HG02610 (cell line): ENCODE measurements at regions not wholly inside any gene's neighbourhood (a gene's known extent, or its start where the extent isn't known, plus 50 kb on each side); places are given as distances from the start of the nearest gene placed in this dataset.

Experiments
- ATAC-seq: cut with Tn5 transposase; IDR thresholded peaks from one replicate; pipeline ENCODE4 v1.9.1; 2021; ENCODE audit warnings: mild to moderate bottlenecking, moderate library complexity; ENCODE audit not compliant: unreplicated experiment

- ATAC-seq = no peak
These were observed 56.1 kb upstream of the ELMO1 start for GRCh38 chr7:37504801-37505200.

GRCh38 chr7:37505750-37506353 is 57.2 kb upstream of the ELMO1 start:
- ATAC-seq = no peak

- no peak for ATAC-seq
These were observed 59.5 kb upstream of the ELMO1 start for GRCh38 chr7:37508118-37508517.

DNA sequence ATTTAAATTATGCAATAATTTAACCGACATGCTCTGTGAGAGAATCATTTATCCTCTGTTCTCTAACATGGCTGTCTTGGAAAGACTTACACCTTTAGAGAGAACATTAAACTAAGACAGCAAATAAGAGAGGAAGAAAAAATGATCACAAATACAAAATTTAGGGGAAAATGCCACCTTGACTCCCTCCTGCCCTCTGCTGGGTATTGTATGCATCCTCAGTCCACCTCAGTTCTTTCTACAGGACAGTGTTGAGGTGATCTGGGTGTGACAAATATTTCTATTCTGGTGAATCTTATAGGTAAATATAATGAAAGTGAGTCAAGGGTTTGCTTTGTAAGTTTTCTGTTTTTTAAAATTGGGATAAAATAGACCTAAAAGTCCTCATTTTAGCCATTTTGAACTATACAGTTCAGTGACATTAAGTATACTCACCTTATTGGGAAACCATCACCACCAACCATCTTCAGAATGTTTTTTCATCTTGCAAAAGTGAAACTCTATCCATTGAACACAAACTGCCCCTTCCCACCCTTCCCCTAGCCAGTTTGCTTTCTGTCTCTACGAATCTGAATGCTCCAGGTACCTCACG is 61.5 kb upstream of the ELMO1 start:
- ATAC-seq = no peak

- ATAC-seq = no peak
These were observed 63.3 kb upstream of the ELMO1 start for GRCh38 chr7:37511915-37512314.

GRCh38 chr7:37514497-37514896 is 65.8 kb upstream of the ELMO1 start:
- ATAC-seq = no peak

- ATAC-seq = no peak
These were observed 68.0 kb upstream of the ELMO1 start for GRCh38 chr7:37516664-37517063.

DNA sequence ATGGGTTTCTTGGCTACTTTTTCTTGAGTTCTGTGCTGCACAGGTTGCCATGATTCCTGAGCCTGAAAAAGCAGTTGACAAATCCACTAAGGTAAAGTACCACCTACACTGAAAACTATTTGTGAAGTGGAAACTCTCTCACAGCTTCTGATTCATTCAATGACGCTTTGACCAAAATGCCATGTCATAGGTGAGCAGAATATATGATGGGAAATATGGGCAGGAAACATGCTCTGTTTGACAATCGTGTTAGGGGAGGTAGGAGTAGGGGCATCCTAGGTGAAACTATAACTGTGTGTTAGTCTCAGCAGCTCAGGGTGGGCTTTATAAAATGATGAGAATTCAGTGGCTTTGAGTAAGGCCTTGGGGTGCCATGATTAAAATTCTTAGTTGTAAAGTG is 69.6 kb upstream of the ELMO1 start:
- no peak for ATAC-seq

DNA sequence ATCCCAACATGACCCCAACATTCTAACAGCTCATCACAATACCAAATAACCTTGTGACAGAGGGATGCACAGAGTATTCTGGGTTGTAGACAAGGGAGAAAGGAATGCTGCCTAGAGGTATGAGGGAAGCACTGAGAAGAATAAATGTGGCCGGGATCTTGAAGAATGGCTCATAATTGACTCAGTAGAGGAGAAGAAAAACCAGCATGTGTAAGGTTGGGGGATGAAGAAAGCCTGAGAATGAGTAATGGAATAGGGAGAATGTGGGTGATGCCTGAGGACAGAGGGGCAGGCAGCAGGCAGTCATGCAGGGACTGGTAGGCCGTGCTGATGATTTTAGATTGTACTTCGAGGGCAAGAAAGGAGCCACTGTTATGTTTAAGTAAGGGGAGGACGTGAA is 75.4 kb upstream of the ELMO1 start:
- no peak for ATAC-seq

- no peak for ATAC-seq
These were observed 76.1 kb upstream of the ELMO1 start for GRCh38 chr7:37524797-37525196.

DNA sequence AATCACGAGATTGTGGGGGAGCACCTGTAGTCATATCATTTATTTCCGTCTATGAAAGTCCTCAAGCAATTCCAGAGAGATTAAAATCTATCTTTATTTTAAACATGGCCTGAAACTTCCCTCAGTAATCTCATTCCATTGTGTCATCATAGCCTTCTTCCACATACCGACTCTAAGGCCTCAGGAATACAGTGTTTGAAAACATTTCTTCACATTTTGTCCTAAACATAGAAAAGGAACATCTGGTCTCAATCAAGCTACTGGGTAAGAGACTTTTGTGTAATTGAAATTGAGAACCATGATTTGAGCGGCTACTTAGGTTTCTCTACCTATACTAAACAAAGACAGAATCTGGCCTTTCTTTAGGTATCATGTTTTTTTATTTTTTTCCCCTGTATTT is 78.0 kb upstream of the ELMO1 start:
- no peak for ATAC-seq

DNA sequence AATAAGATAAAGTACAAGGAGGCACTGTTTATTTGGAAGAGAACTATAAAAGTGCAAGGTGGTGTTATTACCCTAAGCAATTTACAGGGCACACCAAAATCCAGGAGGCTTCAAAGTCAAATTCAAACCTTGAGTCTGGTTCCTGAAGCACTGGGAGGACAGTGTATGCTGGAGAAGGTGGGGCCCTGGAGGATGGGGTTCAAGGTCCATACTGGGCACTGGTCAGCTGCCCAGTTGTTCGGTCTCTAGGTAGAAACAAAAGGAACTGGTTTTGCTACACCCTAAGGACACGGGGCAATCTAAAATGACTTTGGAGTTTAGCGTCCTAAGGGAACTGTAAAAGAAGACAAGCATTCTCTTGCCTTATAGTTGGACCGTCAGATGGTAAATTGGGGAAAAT is 78.4 kb upstream of the ELMO1 start:
- no peak for ATAC-seq

DNA sequence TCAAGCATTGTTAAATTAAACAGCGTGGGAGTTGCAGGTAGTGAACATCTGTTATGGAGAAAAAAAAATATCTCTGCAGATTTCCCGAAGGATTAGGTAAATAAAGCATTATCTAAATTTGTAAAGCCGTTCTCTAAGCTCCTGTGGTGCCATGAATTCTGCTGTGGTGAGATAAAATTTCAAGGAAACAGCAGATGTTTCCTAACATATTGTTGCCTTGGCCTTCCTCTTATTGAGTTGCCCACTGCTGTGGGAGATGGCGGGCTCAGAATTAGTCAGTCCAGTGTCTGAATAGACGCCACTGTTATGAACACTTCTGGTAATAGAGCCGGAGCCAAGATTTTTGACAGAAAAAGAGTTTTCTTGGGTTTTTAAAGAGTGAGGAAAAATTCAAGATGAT is 82.6 kb upstream of the ELMO1 start:
- ATAC-seq = no peak

GRCh38 chr7:37532636-37533035 is 84.0 kb upstream of the ELMO1 start:
- no peak for ATAC-seq

DNA sequence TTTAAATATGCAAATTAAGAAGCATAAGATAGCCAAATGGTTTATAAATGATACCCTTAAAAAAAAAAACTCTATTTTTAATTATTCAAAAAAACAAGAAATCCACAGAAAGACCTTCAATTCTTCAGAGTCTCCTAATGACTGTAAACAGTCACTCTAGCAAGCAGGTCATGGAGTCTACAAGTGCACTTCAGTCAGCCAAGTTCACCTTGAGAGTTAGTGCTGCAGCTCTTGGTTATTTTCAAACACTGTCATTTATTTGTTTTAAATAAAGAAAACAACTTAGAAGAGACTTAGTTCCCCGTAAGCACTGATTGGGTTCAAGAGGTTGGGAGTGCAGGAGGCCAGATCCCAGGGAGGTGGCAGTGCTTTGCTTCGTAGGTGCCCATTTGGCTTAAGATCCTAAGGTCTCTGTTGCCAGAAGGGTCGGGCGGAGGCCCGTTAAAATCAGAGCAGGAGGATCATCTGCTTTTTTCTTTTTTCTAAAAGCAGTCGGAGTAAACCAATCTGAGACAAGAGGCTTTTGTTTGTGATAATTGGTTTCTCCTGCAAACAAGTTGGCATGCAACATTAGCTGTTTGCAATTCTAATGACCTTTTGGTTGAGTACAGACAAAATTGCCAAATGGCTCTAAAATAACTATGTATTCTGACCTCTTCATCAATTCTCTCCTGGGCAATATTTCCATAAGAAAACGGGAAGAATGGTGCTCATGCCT is 86.4 kb upstream of the ELMO1 start:
- ATAC-seq = no peak

DNA sequence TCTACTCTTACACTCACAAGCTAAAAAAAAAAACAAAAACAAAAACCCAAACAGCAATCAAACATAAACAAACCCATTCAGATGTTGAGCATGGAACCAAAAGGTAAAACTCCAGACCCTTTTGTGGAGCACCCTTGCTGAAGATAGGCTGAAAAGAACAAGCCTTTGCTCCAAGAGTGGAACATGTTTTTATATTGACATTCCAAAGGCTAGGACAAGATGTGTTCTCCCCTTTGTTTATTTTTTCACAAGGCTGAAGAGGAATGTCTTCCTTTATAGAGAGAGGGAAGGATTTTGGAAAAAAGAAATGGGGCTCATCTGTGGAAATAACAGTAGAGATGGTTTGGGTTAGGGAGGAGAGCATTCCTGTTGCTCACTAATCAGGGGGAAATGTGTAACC is 87.2 kb upstream of the ELMO1 start:
- ATAC-seq = no peak

GRCh38 chr7:37536706-37537105 is 88.0 kb upstream of the ELMO1 start:
- ATAC-seq = no peak

DNA sequence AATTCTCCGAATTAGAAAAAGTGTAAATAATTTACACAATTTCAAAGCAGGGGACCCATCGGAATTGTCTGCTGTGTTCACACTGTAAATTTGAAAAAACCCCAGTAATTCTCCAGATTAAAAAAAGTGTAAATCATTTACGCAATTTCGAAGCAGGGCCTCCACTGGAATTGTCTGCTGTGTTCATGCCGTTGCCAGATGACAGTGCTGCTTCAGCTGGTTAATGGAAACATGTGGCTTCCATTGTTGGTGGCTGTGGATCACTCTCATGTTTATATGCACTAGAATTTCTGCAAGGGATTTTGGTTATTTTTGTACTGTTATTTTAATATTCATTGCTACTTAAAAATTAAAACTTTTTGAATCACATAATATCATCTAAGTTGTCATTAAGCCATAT is 88.8 kb upstream of the ELMO1 start:
- no peak for ATAC-seq

DNA sequence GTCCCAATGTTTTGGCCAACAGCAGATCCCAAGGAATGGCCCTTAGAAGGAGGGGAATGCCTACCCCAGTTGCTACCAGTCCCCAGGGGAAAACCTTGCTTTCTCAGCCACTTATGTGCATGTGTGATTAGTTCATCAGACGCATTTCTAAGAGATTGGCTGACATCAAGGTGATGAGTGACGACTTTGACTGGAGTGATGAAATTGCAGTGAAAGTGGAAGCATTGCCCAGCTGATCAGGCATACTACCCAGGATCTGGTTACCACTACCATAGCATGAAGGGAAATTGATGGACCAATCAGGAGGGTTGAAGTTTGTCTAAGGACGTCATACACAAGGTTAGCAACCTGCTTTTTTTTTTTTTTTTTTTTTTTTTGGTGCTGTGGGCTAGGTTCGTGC is 90.3 kb upstream of the ELMO1 start:
- ATAC-seq = no peak

DNA sequence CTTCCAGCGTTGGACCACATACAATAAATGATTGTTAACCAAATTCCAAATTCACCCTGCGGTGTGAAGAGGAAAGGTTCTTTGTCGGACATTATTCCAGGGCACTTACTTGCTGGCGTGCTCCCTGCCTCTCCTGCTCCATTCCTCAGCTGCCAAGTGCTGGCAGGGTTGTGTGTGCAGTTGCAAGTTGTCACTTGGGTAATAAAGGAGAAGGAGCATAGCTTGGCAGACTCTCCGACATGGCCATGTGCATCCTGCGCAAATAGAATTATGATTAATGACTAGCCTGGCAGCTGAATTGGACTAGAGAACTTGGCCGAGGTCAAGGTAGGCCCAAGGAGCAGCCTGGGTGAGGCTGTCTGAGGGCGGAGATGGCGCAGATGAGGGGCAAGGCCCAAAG is 92.3 kb upstream of the ELMO1 start:
- ATAC-seq = no peak

GRCh38 chr7:37541810-37542443 is 93.3 kb upstream of the ELMO1 start:
- ATAC-seq = peak; percentile 96
